GM21576 (cell line): ENCODE measurements at regions not wholly inside any gene's neighbourhood (a gene's known extent, or its start where the extent isn't known, plus 50 kb on each side); places are given as distances from the start of the nearest gene placed in this dataset.

Source experiments
- ATAC-seq: cut with Tn5 transposase; IDR thresholded peaks from one replicate; pipeline ENCODE4 v1.9.1; 2021; ENCODE audit warnings: mild to moderate bottlenecking, moderate library complexity; ENCODE audit not compliant: unreplicated experiment

DNA sequence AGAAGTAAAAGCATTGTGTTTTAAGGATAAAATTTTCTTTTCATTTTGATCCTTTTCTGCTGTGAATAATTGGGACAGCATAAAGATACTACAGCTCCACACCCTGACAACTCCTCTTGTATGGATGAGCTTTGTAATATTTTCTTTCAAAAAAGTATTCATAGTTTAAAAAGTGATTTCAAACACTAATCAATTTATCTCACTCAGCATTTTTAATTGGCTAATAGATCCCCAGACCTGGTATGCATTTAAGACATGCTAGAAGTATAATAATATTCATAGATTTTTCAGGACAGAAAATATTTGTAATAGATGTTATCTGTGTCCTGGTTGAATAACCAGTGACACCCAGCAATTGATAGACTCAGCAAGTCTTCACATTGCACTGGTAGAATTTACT is 510.7 kb downstream of the RIT2 start:
- no peak for ATAC-seq

DNA sequence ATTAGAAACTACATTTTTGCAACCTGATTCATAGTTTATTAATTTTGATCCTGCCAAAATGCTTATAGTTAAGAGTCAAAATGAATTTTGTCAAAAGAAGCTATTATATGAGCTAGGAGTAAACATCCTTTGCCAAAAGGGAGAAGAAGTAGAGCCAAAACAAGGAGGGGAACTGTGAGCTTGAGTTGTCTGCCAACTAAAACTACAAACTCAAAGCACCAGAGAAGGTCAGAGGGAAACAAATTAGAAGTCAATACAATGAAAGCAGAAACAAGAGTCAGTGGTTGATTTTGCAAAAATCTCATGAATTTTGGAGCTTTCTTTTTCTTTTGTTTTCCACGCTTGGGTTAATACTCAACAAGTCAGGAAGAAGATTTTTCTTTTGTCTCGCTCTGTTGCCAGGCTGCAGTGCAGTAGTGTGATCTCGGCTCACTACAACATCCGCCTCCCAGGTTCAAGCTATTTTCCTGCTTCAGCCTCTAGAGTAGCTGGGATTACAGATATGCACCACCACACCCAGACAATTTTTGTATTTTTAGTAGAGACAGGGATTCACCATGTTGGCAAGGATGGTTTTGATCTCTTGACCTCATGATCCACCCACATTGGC is 508.5 kb downstream of the RIT2 start:
- no peak for ATAC-seq

DNA sequence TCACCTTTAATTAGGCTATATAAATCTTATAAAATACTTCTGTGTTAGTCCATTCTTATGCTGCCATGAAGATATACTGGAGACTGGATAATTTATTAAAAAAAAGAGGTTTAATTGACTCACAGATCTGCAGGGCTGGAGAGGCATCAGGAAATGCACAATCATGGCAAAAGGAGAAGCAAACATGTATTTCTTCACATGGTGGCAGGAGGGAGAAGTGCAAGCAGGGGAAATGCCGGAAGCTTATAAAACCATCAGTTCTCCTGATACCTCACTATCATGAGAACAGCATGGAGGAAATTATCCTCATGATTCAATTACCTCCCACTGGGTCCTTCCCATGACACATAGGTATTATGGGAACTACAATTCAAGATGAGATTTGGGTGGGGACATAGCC is 504.4 kb downstream of the RIT2 start:
- no peak for ATAC-seq

- ATAC-seq = no peak
Measured at GRCh38 chr18:42614619-42615293, 500.7 kb downstream of the RIT2 start.

GRCh38 chr18:42617221-42617620 is 498.3 kb downstream of the RIT2 start:
- no peak for ATAC-seq

- no peak for ATAC-seq
Measured at GRCh38 chr18:42619771-42620170, 495.7 kb downstream of the RIT2 start.

GRCh38 chr18:42620657-42621056 is 494.8 kb downstream of the RIT2 start:
- ATAC-seq = no peak

DNA sequence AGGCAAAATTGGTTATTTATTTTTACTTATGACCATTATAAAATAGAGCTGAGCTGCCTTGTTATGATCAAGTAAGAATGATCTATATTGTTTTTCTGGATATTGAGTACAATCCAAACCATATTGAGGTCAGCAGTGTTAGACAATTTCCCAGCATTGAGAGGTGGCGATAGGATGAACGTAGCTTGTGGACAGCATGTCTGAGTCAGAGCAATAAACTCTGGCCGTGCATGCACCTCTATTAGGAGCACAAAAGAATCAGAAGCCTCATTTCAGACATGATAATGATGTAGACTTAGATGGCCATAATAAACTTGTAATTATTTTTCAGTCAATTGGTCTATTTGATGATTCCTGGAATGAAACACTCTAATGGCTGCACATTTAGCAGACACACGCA is 491.6 kb downstream of the RIT2 start:
- no peak for ATAC-seq

- ATAC-seq = no peak
Measured at GRCh38 chr18:42632801-42633200, 482.7 kb downstream of the RIT2 start.

DNA sequence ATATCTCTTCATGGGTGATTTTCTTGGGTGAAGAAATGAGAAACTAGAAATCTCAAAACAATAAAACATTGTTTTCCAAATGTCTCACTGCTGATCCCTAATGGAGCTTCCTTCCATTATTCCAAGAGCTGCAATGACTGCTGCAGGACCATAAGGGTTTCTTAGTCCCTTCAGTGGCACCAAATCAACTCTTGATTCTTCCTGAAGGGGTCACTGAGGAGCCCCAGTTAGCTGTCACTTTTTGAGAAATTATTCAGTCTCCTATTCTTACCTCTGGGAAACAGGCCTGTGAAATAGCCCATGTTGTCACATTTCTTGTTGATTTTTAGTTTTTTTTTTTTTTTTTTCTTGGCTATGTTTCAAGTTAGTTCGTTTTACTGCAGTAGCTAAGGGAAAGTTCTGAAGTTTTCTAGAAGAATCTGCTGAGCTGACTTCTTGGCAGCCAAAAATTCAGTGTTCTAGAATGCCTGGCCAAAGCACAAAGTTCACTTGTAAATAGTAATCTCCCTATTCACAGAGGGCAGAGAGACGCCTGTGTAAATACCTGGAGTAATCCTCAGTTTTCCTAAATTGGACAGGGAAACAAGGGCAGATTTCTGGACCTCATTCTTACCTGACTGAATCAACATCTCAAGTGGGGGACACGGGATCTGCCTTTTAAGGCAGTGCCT is 480.0 kb downstream of the RIT2 start:
- no peak for ATAC-seq

DNA sequence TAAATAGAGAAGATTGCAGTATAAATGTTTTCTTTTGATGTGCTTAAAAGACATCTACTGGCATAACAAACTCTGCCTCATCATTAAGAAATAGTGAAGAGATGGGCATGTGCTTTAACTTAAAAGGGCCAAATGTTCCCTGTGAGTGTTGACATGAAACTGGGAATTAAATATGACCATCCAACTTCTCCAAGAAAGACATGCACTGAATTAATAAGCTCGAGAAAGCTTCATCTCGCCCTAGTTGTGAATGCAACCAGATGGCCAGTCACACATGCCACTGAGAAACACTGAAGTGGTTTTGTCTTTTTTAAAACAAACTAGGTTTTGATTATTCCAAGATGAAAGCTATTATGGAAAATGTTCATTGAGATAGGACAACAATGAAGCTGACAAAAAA is 479.2 kb downstream of the RIT2 start:
- no peak for ATAC-seq

- ATAC-seq = no peak
Measured at GRCh38 chr18:42640160-42640559, 475.3 kb downstream of the RIT2 start.

- ATAC-seq = no peak
Measured at GRCh38 chr18:42641996-42642395, 473.5 kb downstream of the RIT2 start.

DNA sequence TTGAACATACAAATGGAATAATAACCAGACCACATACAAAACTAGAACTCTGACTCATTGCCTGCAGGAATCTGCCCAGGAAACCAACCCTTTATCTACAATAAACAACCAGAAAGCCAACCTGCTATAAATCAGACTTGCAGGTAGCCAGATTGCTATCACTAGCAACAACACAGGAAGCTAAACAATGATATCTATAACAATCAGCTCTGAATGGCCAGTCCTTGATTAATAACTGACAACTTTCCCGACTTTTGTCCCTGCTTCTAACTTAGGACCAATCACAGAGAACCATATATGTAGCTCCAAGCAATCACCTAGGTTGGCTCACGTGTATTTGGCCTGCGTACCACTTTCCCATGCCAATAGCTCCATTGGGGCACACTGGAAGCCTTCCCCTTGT is 470.8 kb downstream of the RIT2 start:
- ATAC-seq = no peak

- ATAC-seq = no peak
Measured at GRCh38 chr18:42649331-42650035, 466.0 kb downstream of the RIT2 start.

GRCh38 chr18:42654556-42654955 is 460.9 kb downstream of the RIT2 start:
- no peak for ATAC-seq

- ATAC-seq = no peak
Measured at GRCh38 chr18:42657551-42657950, 457.9 kb downstream of the RIT2 start.

GRCh38 chr18:42658171-42658570 is 457.3 kb downstream of the RIT2 start:
- ATAC-seq = no peak

GRCh38 chr18:42659187-42659586 is 456.3 kb downstream of the RIT2 start:
- ATAC-seq = no peak

DNA sequence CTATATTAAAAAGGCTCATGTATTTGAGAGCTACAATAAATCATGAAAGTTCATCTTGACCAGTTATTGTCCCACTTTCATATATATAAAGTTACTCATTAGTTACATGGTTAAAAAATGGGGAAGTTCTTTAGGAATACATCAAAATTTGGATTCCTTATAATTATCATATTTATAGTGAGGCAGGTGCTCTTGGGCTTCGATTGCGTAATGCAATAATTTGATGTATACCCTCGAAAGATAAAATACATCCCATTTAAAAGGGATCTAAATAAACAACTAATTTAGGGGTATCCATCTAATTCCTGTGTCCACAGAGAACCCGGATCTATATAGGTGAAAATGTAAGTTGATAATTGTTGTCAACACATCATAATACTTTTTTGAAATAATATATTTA is 444.6 kb downstream of the RIT2 start:
- ATAC-seq = no peak

DNA sequence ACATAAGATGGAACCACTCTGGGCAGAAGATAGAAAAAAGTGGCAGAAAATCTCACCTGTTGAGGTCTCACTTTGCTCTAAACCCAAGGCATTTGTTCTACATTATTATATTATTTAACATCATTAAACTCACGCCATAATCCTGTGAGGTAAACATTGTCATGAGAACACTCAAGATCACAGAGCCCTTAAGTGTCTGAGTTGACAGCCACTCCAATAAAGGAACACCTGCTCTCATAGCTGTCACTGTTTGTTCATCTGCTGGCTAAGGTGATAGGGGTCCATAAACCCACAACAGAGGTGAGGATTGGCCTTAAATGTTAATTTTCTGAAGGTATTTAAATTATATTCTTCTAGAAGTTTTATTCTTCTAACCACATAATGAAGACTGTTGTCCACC is 439.7 kb downstream of the RIT2 start:
- ATAC-seq = no peak

- ATAC-seq = no peak
Measured at GRCh38 chr18:42683094-42683493, 432.4 kb downstream of the RIT2 start.
